Upper lobe of left lung (tissue), 6 donors: ENCODE measurements at regions not wholly inside any gene's neighbourhood (a gene's known extent, or its start where the extent isn't known, plus 50 kb on each side); places are given as distances from the start of the nearest gene placed in this dataset.

Experiments used
- ATAC-seq, 2 donors: fragments of 200-7000 bp; cut with Tn5 transposase; one replicate each; pipeline ENCODE4 v1.9.1; 2022; ENCODE audit warnings: mild to moderate bottlenecking in 2 of 2, moderate library complexity in 2 of 2; ENCODE audit not compliant: low FRiP score in 2 of 2
- DNase-seq, 2 donors: peaks; one replicate each; pipeline ENCODE4 v3.0.0-alpha.2; 2019 to 2020
- H3K27ac ChIP-seq, 4 donors: fragments of 200-600 bp; sonication (generic); one replicate each; pipeline ENCODE4 v1.5.1; 2016 to 2019
- H3K27me3 ChIP-seq, 4 donors: fragments of 200-600 bp; sonication (generic); one replicate each; pipeline ENCODE4 v1.5.1; 2017 to 2019
- H3K36me3 ChIP-seq, 4 donors: fragments of 200-600 bp; sonication (generic); one replicate each; pipeline ENCODE4 v1.5.1; 2016 to 2019
- H3K4me1 ChIP-seq, 4 donors: fragments of 200-600 bp; sonication (generic); one replicate each; pipeline ENCODE4 v1.5.1; 2018 to 2019
- H3K4me3 ChIP-seq, 4 donors: fragments of 200-600 bp; sonication (generic); one replicate each; pipeline ENCODE4 v1.5.1; 2017 to 2019; ENCODE audit warnings: mild to moderate bottlenecking in 2 of 4, moderate library complexity in 1 of 4
- H3K9me3 ChIP-seq, 4 donors: fragments of 200-600 bp; sonication (generic); one replicate each; pipeline ENCODE4 v1.5.1; 2018 to 2019
- EP300 ChIP-seq, 4 donors: sonication (generic); formaldehyde crosslinking; IDR thresholded peaks; one replicate each; pipeline ENCODE4 v1.5.1; 2017; ENCODE audit warnings: antibody characterized with exemption in 4 of 4, control low read depth in 2 of 4
- POLR2A ChIP-seq, 4 donors: fragments of 450-650 bp; IDR thresholded peaks; one replicate each; pipeline ENCODE4 v1.5.1; 2016 to 2017; ENCODE audit warnings: antibody characterized with exemption in 4 of 4, mild to moderate bottlenecking in 2 of 4
- POLR2AphosphoS5 ChIP-seq, 2 donors: sonication (generic); formaldehyde crosslinking; IDR thresholded peaks; one replicate each; pipeline ENCODE4 v1.5.1; 2017; ENCODE audit warnings: antibody characterized with exemption in 2 of 2
- WGBS, 2 donors: methylation state at CpG; one replicate each; pipeline ENCODE4 v1.1.5; 2017 to 2018; 5-methylcytosine and 5-hydroxymethylcytosine counted together
- TF ChIP-seq, protein P1 (sequence below), 6 experiments: fragments of 450-650 bp in 4 of 6; fragments of 200-600 bp in 2 of 6; sonication (generic) in 2 of 6; IDR thresholded peaks; one replicate each; pipeline ENCODE4 v1.5.1; 2016 to 2019; ENCODE audit warnings: antibody characterized with exemption in 6 of 6
- donor health status: DM: no; HTN: no; CAD: no; lungs with moderate emphysema.
- donor health status: DM: no; HTN: yes; CAD: no; lungs with severe emphysema.

DNA sequence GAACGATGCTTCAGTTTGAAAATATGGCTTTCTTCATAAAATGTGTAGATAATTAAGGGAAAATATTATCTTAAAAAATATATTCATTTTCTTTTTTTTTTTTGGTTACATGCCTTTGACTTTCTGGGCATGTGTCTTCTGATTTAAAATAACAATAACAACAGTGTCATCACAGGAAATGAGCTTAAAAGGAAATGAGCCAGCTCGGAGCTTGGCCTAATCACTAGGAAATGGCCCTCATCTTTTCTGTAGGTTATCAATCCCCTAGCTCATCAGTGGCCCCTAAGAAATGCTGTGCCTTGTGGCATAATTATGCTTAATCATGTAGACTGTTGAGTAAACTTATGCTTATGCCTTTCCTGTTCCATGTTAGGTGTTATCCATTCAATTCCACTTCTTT lies 141.8 kb upstream of the FHL2 start:
- Histone ChIP-seq H3K4me1 (peaks cover 0 to 2% (median 0%) of the 10 kb centered on the region in 4 donors), H3K27ac (no peak overlapping the region), H3K4me3 (no peak overlapping the region), H3K9me3 (no peaks in the 10 kb centered on the region), H3K36me3 (no peaks in the 10 kb centered on the region), H3K27me3 (no peaks in the 10 kb centered on the region)
- TF ChIP-seq POLR2A (IDR thresholded peaks at IDR 0.05): no peak
- no peak for TF ChIP-seq EP300 (IDR thresholded peaks at IDR 0.05)
- 7 to 48% methylated on average over 2 of the region's 2 CpGs for WGBS, 2 donors
- no peak for ATAC-seq
- no peak for DNase-seq

GRCh38 chr2:105539331-105539730 lies 140.5 kb upstream of the FHL2 start:
- H3K27ac ChIP-seq: no peak overlapping the region
- H3K4me1 ChIP-seq: no peaks in the 10 kb centered on the region
- H3K4me3 ChIP-seq: no peak overlapping the region
- H3K36me3 ChIP-seq: no peaks in the 10 kb centered on the region
- H3K27me3 ChIP-seq: no peaks in the 10 kb centered on the region
- ATAC-seq: no peak
- WGBS, 2 donors: 74 to 77% methylated on average over 6 of the region's 6 CpGs
- DNase-seq: no peak
- TF ChIP-seq POLR2A (IDR thresholded peaks at IDR 0.05) (no peak), POLR2AphosphoS5 (IDR thresholded peaks at IDR 0.05) (no peak), EP300 (IDR thresholded peaks at IDR 0.05) (no peak)
- TF ChIP-seq, protein P1, sequence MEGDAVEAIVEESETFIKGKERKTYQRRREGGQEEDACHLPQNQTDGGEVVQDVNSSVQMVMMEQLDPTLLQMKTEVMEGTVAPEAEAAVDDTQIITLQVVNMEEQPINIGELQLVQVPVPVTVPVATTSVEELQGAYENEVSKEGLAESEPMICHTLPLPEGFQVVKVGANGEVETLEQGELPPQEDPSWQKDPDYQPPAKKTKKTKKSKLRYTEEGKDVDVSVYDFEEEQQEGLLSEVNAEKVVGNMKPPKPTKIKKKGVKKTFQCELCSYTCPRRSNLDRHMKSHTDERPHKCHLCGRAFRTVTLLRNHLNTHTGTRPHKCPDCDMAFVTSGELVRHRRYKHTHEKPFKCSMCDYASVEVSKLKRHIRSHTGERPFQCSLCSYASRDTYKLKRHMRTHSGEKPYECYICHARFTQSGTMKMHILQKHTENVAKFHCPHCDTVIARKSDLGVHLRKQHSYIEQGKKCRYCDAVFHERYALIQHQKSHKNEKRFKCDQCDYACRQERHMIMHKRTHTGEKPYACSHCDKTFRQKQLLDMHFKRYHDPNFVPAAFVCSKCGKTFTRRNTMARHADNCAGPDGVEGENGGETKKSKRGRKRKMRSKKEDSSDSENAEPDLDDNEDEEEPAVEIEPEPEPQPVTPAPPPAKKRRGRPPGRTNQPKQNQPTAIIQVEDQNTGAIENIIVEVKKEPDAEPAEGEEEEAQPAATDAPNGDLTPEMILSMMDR (IDR thresholded peaks at IDR 0.05): no peak
- H3K9me3 ChIP-seq: no peaks in the 10 kb centered on the region

GRCh38 chr2:105538840-105539239 lies 140.0 kb upstream of the FHL2 start:
- Histone ChIP-seq H3K4me1 (no peaks in the 10 kb centered on the region), H3K9me3 (no peaks in the 10 kb centered on the region), H3K4me3 (no peak overlapping the region), H3K36me3 (no peaks in the 10 kb centered on the region), H3K27ac (no peak overlapping the region), H3K27me3 (no peaks in the 10 kb centered on the region)
- TF ChIP-seq, protein P1 (IDR thresholded peaks at IDR 0.05): no peak
- TF ChIP-seq POLR2AphosphoS5 (IDR thresholded peaks at IDR 0.05) (no peak), EP300 (IDR thresholded peaks at IDR 0.05) (no peak), POLR2A (IDR thresholded peaks at IDR 0.05) (no peak)
- WGBS, 2 donors: 82 to 87% methylated on average over 5 of the region's 5 CpGs
- ATAC-seq (no peak), DNase-seq (no peak)

- Histone ChIP-seq H3K27me3 (no peaks in the 10 kb centered on the region), H3K27ac (no peak overlapping the region), H3K4me1 (no peaks in the 10 kb centered on the region), H3K9me3 (no peaks in the 10 kb centered on the region), H3K36me3 (no peaks in the 10 kb centered on the region), H3K4me3 (no peak overlapping the region)
- DNase-seq (no peak), ATAC-seq (no peak)
- WGBS, 2 donors: 59 to 82% methylated on average over 4 of the region's 4 CpGs
- TF ChIP-seq, protein P1 (IDR thresholded peaks at IDR 0.05): no peak
- TF ChIP-seq EP300 (IDR thresholded peaks at IDR 0.05) (no peak), POLR2A (IDR thresholded peaks at IDR 0.05) (no peak)
Measured at GRCh38 chr2:105537920-105538319, 139.1 kb upstream of the FHL2 start.

DNA sequence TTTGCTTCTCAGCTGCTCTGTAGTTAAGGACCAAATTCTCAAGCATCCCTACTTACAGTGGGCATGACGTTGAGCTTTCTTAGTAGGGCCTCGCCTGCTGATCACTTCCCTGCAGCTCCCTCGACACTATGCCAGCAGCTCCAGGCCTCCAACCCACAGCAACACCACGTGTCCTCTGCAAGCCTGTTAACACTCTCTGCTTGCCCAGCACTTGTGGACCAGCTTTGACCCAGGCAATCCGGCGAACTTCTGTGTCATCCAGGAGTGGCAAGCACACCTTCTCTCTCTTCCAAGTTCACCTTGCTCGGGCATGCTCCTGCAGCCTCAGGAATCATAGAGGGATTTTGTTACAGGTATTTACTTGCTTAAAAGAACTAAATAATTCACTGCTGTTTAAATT lies 138.6 kb upstream of the FHL2 start:
- Histone ChIP-seq H3K9me3 (no peaks in the 10 kb centered on the region), H3K4me3 (no peak overlapping the region), H3K36me3 (no peaks in the 10 kb centered on the region), H3K4me1 (no peaks in the 10 kb centered on the region), H3K27ac (no peak overlapping the region), H3K27me3 (no peaks in the 10 kb centered on the region)
- DNase-seq (no peak), ATAC-seq (no peak)
- no peak for TF ChIP-seq POLR2AphosphoS5 (IDR thresholded peaks at IDR 0.05)
- TF ChIP-seq EP300 (IDR thresholded peaks at IDR 0.05): no peak
- TF ChIP-seq, protein P1 (IDR thresholded peaks at IDR 0.05): no peak
- TF ChIP-seq POLR2A (IDR thresholded peaks at IDR 0.05): no peak
- WGBS, 2 donors: 81 to 84% methylated on average over 7 of the region's 7 CpGs
